ENCODE measurements at regions not wholly inside any gene's neighbourhood (a gene's known extent, or its start where the extent isn't known, plus 50 kb on each side); places are given as distances from the start of the nearest gene placed in this dataset.

GRCh38 chr13:81987677-81988357 is 1646.9 kb upstream of the SPRY2 start:
- TF ChIP-seq CHD2 (IDR thresholded peaks at IDR 0.05; ENCODE audit: low read length, partially characterized antibody): no peak
- TF ChIP-seq, protein P1, sequence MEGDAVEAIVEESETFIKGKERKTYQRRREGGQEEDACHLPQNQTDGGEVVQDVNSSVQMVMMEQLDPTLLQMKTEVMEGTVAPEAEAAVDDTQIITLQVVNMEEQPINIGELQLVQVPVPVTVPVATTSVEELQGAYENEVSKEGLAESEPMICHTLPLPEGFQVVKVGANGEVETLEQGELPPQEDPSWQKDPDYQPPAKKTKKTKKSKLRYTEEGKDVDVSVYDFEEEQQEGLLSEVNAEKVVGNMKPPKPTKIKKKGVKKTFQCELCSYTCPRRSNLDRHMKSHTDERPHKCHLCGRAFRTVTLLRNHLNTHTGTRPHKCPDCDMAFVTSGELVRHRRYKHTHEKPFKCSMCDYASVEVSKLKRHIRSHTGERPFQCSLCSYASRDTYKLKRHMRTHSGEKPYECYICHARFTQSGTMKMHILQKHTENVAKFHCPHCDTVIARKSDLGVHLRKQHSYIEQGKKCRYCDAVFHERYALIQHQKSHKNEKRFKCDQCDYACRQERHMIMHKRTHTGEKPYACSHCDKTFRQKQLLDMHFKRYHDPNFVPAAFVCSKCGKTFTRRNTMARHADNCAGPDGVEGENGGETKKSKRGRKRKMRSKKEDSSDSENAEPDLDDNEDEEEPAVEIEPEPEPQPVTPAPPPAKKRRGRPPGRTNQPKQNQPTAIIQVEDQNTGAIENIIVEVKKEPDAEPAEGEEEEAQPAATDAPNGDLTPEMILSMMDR (IDR thresholded peaks at IDR 0.05): no peak
- TF ChIP-seq MAZ (IDR thresholded peaks at IDR 0.05; ENCODE audit: borderline replicate concordance, low read depth, low read length): no peak
- no peak for TF ChIP-seq SMC3 (IDR thresholded peaks at IDR 0.05)
- TF ChIP-seq, protein P2, sequence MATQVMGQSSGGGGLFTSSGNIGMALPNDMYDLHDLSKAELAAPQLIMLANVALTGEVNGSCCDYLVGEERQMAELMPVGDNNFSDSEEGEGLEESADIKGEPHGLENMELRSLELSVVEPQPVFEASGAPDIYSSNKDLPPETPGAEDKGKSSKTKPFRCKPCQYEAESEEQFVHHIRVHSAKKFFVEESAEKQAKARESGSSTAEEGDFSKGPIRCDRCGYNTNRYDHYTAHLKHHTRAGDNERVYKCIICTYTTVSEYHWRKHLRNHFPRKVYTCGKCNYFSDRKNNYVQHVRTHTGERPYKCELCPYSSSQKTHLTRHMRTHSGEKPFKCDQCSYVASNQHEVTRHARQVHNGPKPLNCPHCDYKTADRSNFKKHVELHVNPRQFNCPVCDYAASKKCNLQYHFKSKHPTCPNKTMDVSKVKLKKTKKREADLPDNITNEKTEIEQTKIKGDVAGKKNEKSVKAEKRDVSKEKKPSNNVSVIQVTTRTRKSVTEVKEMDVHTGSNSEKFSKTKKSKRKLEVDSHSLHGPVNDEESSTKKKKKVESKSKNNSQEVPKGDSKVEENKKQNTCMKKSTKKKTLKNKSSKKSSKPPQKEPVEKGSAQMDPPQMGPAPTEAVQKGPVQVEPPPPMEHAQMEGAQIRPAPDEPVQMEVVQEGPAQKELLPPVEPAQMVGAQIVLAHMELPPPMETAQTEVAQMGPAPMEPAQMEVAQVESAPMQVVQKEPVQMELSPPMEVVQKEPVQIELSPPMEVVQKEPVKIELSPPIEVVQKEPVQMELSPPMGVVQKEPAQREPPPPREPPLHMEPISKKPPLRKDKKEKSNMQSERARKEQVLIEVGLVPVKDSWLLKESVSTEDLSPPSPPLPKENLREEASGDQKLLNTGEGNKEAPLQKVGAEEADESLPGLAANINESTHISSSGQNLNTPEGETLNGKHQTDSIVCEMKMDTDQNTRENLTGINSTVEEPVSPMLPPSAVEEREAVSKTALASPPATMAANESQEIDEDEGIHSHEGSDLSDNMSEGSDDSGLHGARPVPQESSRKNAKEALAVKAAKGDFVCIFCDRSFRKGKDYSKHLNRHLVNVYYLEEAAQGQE (IDR thresholded peaks at IDR 0.05): no peak
- TF ChIP-seq POLR2A (IDR thresholded peaks at IDR 0.05; ENCODE audit: low read length): no peak
- no peak for TF ChIP-seq CBX8 (IDR thresholded peaks at IDR 0.05)

Data from A549 (cell line).